ENCODE measurements at regions not wholly inside any gene's neighbourhood (a gene's known extent, or its start where the extent isn't known, plus 50 kb on each side); places are given as distances from the start of the nearest gene placed in this dataset.

DNA sequence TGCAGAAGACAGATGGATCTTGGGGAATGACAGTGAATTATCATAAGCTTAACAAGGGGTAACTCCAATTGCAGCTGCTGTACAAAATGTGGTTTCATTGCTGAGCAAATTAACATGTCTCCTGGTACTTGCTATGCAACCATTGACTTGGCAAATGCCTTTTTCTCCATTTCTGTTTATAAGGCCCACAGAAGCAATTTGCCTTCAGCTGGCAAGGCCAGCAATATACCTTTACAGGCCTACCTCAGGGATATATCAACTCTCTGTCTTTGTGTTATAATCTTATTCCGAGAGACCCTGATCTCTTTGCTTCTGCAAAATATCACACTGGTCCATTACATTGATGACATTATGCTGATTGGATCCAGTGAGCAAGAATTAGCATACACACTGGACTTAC is 52.7 kb upstream of the KIAA0040 start:
- TF ChIP-seq CTCF (IDR thresholded peaks at IDR 0.05) (no peak), POLR2A (IDR thresholded peaks at IDR 0.05) (no peak)
